HG03439 (cell line): ENCODE measurements at regions not wholly inside any gene's neighbourhood (a gene's known extent, or its start where the extent isn't known, plus 50 kb on each side); places are given as distances from the start of the nearest gene placed in this dataset.
"Not testable (repeated sequence)": the region's sequence is repeated elsewhere in the genome, so short reads cannot be mapped to it uniquely, and the experiment has no call there.

Experiments used
- ATAC-seq: cut with Tn5 transposase; IDR thresholded peaks from one replicate; pipeline ENCODE4 v1.9.1; 2021; ENCODE audit warnings: mild to moderate bottlenecking, moderate library complexity; ENCODE audit not compliant: unreplicated experiment

DNA sequence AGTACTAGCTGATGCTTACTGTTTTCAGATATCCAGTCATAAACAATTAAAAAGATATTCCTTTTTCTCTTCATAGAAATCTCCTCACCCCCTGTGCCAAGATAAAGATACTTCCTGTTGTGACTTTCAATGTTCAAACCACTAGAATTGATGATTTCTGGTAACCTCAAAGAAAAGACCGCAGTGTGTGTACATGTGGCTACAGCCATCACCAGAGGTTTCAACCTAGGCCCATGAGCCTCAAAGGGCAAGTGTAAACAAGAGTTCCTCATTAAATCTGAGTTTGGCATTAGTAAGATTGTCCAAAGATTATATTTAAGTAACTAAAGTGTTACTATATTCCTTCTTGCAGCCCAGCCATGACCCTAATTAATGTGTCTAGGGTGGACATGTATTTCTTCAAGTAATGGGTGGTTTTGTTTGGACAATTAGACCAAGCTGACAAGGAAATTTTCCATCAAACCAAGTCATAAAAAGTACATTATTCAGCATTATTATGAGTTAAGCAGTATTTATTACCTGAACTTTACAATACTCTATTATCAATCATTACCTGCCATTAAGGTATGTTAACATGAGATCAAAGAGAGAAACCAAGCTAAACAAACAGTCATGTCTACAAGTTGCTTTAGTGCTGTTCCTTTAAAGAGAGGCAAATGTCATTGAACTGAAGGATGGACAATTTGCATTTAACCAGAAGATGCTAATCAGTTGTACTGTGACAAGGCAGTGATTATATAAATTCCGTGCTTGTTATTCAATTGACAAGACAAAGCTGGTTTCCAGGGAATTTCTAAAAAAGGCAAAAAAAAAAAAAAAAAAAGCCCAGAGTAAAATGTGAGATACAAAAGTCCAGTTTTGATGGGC, 382.7 kb downstream of the LNPK start:
- ATAC-seq, result no peak

DNA sequence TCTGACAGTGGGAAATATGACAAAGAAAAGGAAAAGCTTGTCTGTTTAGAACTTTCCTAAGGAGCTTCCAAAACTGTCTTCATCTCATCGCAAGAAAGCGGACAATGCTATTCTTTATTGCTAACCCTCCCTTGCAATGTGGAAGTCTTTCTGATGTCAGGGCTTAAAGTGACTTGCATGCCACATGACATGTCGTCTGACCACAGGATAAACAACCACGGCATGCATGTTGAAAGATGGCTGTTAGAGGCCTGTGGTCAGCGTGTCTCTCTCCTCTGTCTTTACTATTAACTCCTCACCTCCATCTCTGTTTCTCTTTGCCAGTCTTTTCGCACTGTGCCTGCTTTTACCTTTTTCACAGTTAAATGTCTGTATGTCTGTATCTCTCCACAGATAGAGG, 389.8 kb downstream of the LNPK start:
- ATAC-seq, result no peak

DNA sequence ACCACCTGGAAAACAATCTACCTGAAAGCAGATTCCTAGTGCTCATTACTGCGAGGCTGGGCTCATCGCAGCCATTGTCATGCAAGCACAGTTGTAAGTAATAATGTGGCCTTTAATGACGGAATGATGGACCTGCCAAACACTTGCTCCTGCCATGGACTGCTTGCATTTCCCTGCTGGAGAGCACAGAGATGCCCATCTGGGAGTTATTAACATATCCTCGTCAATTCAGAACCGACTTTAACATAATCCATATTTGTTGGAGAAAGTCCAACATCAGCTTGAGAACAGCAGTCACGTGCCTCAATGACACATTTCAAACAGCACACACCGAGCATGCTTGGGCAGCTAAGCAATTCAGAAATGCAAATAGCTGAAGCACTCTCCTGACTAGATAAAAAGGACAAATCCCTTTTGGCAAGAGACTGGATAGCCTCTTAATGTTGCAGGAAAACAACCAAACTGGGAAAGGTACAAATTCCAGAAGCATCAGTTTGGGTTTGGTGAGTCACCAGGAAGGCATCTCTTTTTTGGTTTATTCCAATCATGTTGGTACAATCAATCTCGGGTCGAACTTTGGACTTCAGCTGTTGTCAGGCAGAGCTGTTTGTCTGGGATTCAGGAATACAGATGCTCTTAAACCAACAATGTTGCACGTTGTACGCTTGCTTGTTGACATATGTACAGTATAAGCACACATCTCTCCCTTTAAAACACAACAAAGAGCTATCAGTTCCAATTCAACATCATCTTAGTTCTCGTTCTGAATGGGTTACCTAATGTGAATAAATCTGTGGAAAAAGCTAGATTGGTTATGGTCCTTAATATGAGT, 395.8 kb downstream of the LNPK start:
- no peak for ATAC-seq

DNA sequence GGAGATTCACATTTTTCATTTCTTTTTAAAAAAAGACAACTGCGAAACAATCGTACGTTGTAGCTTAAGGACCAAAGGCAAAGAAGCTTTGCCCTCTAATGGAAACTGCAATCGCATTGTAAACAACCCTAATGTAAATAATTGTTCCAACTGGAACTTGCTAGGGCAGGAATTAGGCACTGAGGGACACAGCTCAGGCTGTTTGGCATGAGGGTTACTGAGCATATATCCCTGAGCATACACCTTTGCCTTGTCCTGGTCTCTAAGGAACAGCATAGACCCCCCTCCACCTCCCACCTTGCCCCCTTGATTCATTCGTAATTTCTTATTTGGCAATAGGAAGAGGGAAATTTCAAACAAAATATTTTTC, 396.4 kb downstream of the LNPK start:
- ATAC-seq, result no peak

DNA sequence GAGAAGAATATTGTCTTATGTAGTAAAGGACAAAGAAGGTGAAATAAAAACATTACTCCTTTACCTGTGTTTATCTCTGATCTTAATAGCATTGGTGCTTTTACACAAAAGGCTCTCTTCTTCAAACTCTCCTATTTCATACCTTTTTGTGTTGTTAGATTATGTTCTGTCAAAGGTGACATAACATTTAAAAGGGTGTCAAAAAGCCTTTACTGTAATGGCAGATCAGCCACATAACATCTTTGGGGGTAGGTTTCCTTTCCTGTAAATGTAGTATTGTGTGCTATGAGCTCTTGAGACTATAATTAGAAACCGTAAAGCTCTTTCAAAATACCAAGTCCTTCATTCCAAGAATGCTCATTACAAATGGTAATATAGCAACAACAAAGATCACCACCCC, 400.1 kb downstream of the LNPK start:
- ATAC-seq, result no peak

DNA sequence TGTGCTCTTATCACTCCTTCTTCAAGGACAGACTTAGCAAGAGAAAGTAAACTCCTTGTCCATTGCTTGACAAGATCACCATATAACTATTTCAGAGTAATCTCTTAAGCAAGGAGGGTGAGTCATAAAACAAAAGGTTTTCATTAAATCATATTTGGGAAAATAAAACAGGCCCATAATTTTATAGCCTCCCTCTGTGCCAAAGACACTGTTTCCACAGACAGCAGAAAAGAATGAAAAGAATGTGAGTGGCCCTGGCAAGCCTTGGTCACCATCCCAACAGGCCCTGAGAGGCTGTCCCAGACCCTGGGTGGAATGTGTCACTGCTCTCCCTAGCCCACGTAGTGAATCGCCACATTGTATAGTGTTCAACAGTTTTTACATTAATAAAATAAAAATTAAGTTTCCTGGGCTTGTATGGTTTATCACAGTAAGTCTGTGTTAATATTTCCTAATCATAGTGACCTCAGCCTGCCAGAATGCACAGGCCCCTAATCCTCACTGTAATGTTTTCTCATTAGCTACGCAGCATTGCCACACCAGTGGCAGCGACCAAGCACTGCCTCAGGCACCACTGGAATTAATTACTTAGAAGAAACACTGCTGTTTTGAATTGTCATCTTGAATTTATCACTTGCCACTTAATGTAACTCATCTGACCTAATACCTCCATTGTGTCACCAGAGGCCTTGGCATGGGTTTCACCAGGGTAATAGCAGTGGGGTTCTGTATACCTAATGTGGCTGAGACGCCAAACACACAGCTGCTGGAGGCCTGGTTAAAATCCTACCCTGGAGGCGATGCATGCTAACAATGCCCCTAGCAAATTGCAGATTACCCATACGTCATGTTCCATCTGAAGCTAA, 401.9 kb downstream of the LNPK start:
- no peak for ATAC-seq

DNA sequence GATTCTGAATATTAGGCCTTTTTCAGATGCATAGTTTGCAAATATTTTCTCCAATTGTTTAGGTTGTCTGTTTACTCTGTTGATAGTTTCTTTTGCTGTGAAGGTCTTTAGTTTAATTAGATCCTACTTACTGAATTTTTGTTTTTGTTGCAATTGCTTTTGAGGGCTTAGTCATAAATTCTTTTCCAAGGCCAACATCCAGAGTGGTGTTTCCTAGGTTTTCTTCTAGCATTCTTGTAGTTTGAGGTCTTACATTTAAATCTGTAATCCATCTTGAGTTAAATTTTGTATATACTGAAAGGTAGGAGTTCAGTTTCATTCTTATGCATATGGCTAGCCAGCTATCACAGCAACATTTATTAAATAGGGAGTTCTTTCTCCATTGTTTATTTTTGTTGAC, 404.8 kb downstream of the LNPK start:
- ATAC-seq, result no peak

DNA sequence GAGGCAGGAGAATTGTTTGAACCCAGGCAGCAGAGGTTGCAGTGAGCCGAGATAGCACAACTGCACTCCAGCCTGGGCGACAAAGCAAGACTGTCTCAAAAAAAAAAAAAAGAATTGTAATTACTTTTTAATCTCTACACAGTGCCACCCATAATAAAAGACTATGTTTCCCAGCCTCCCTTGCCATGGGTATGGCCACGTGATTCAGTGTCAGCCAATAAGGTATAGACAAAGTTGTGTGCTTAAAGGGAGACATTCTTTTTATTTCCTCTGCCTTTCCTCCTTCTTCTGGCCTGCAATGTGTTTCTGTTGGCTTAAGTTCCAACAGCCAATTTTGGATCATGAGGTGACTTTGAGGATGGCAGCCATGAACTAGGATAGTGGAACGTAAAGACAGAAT, 406.9 kb downstream of the LNPK start:
- no peak for ATAC-seq

DNA sequence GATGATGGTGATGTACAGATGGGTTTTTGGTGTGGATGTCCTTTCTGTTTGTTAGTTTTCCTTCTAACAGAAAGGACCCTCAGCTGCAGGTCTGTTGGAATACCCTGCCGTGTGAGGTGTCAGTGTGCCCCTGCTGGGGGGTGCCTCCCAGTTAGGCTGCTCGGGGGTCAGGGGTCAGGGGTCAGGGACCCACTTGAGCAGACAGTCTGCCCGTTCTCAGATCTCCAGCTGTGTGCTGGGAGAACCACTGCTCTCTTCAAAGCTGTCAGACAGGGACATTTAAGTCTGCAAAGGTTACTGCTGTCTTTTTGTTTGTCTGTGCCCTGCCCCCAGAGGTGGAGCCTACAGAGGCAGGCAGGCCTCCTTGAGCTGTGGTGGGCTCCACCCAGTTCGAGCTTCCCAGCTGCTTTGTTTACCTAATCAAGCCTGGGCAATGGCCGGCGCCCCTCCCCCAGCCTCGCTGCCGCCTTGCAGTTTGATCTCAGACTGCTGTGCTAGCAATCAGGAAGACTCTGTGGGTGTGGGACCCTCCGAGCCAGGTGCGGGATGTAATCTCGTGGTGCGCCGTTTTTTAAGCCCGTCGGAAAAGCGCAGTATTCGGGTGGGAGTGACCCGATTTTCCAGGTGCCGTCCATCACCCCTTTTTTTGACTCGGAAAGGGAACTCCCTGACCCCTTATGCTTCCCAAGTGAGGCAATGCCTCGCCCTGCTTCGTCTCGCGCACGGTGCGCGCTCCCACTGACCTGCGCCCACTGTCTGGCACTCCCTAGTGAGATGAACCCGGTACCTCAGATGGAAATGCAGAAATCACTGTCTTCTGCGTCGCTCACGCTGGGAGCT, 408.2 kb downstream of the LNPK start:
- ATAC-seq, result not testable (repeated sequence)

DNA sequence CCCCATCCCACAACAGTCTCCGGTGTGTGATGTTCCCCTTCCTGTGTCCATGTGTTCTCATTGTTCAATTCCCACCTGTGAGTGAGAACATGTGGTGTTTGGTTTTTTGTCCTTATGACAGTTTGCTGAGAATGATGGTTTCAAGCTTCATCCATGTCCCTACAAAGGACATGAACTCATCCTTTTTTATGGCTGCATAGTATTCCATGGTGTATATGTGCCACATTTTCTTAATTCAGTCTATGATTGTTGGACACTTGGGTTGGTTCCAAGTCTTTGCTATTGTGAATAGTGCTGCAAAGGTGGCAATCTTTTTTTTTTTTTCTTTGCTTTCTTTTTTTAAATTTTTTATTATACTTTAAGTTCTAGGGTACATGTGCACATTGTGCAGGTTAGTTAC, 406.7 kb upstream of the ATP5MC3 start:
- ATAC-seq, result not testable (repeated sequence)

DNA sequence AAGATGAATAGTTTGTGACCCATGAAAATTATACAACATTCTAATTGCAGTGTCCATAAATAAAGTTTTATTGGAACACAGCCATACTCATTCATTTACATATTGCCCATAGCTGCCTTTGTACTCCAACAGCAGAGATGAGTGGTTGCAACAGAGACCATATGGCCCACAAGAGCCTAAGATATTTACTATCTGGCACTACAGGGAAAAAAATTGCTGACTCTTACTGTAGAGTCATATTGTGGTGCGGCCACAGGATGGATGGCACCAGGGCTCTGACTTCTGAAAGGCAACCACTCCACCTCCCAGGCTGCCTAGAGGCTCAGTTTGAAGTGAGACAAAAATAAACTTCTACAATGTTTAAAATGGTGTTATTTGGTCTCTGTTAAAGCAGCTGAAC, 404.0 kb upstream of the ATP5MC3 start:
- no peak for ATAC-seq

DNA sequence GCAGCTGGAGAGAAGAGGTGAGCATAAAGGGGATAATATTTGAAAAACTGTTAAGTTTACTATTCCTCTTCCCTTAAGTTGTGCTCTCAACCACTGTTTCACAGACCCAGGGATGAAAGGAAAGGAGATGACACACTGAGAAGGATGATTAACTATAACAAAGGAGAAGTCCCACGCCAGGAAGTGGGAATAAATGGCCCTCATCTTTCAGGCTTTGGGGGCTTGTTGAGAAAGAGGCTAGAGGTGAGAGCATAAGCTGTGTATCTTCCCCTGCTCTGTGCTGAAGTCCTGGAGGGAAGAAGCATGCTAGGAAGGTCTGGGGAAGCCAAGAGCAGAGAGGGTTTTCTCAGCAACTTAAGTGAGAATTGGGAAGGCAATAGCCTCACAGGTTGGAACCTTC, 399.1 kb upstream of the ATP5MC3 start:
- ATAC-seq, result no peak

DNA sequence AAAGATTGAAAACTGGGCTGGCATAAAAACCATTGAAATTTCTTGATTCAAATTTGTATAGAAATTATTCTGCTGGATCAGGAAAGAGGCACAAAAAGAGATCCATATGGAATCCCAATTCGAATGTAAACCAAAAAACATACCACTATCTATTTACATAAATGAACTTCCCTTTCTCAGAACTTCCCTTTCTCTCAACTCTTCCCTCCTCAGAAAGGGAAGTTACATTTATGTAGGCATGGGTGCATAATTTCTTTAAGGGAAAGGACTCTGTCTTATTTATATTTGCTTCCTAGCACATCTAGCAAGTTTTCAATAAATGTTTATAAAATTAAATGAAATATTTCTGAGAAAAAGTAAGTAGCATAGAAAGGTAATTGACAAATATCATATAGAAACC, 398.1 kb upstream of the ATP5MC3 start:
- no peak for ATAC-seq

DNA sequence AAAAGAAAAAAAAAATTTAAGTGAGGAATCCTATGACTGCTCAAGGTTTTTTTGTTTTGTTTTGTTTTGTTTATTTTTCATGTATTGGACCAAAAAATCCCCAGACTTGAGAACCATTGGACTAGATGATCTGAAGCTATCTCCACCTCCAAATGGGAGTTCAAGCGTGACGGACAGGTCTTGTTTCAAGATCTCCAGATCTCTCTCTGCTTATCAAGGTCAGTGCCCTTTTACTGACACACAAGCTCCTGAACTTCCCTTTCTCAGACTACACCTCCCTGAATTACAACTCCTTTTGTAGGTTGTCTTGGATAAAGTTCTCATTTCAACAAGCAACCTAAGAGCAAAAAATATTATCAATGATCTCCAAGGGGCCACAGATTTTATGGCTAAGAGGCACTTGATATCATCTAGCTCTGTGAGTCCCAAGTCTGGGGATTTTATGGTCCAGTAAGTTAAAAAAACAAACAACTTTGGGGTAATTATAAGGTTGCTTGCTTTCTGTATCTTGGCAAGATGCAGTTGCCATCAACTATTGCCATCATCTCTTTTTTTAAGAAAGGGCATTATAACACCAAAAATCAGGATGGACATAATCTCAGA, 396.0 kb upstream of the ATP5MC3 start:
- no peak for ATAC-seq

DNA sequence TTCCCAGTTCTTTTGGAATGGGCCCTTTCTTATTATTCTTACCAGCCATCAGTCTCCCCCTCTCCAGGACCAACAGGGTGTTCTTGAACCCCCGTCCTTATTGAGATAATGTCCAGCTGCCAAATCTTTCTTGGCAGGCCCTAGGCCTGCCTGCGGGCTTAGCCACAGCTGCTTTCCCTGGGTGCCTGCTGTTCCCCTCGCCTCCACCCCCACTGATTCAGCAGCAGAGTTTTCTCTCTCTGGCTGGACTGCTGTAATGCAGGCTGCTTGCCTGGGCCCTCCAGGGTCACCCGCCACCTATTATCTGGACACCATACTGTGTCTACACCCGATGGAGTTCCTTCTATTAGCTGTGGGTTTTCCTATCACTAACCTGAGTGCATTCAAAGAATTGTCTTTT, 395.4 kb upstream of the ATP5MC3 start:
- ATAC-seq, result no peak

DNA sequence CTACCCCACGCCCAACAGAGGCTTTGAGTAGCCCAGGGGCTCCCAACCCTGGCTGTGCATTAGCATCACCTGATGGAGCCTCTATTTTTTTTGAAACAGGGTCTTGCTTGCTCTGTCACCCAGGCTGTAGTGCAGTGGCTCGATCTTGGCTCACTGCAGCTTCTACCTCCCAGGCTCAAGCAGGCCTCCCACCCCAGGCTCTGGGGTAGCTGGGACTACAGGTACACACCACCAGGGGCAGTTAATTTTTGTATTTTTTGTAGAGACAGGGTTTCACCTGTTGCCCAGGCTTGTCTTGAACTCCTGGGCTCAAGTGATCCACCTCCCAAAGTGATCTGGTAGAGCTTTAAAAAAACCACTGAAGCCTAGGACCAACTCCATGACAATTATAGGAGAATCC, 394.8 kb upstream of the ATP5MC3 start:
- peak; percentile 3 for ATAC-seq

DNA sequence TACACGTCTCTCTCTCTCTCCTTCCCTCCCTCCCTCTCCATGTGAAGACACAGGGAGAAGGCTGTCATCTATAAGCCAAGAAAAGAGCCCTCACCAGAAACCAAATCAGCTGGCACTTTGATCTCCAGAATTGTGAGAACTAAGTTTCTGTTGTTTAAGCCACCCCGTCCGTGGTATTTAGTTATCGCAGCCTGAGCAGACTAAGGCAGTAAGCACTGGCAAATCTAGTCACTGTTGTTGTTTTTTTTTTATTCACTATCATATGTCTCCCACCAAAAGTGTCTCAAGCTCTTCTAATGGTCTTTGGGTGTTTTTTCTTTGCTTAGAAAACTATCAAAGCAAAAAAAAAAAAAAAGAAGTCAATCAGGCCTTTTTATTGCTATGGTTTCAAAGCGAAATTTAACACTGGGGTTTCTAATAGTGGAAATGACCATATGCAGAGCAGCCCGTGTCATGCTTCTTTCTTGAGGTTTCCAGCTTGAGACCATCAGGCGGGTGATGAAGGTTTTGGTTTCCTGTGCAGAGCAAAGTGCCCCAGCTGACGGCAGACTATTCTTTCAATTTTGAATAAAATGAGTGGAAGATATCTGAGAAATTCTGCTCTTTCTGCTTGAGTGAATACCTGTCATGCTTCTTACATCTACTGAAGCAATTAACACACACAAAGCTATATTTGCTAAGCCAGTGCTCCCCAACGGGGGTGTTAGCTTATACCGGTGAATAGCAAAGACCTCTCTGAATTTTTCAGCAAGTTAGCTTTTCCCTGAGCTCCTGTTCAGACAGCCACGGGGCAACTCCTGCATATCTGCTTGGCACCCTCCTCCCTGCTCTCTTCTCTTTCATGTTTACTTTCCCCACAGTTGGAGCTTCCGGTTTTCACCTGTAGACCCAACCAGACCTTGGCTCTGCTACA, 394.1 kb upstream of the ATP5MC3 start:
- ATAC-seq, result peak; percentile 98

DNA sequence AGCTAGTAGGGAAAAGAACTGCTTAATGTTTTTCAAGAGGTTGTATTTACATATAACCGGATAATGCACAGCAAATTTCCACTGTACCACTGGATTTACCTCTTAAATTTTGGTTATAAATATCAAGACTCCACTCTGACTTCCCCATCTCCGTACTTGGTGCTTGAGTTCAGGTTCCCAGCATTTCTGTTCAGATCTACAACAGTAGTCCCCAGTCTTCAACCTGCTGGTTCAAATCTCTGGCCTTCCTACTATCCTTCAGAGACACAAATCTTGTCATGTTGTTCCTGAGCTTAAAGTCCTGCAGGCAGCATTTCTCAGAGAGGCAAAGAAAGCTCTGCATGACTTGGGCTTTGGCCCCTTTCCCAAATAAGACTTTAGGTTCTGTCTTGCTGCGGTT, 392.6 kb upstream of the ATP5MC3 start:
- no peak for ATAC-seq

DNA sequence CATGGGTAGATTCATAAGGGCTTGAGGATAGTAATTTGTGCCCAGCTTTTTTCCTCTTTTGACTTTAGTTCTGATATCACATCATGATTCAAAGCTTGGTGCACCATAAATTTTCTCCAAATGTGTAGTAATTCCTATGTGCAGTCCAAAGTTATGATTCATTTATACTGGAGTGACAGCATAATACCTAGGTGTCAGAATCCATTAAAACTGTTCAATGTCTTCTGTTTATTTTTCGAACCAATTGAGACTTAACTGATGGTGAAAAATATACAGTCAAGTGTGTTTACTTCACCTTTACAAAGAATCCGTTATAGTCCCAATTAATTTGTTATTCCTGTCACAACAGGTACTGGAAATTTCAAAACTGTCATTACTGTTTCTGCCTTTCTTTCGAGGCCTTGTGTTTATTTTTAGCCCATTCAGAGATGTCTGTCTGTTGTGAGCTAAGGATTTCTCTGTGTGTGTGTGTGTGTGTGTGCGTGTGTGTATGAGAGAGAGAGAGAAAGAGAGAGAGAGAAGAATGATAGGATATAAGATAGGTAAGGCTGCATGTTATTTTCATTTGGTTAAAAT, 389.7 kb upstream of the ATP5MC3 start:
- ATAC-seq, result no peak
